HG03060 (cell line): ENCODE measurements at regions not wholly inside any gene's neighbourhood (a gene's known extent, or its start where the extent isn't known, plus 50 kb on each side); places are given as distances from the start of the nearest gene placed in this dataset.

ENCODE experiments used
- ATAC-seq: cut with Tn5 transposase; IDR thresholded peaks from one replicate; pipeline ENCODE4 v1.9.1; 2021; ENCODE audit warnings: low read depth, moderate number of reproducible peaks; ENCODE audit not compliant: unreplicated experiment

GRCh38 chr6:4677751-4678065, 98.5 kb upstream of the CDYL start:
- no peak for ATAC-seq

- ATAC-seq: no peak
Measured at GRCh38 chr6:4677011-4677750, 99.0 kb upstream of the CDYL start.

- no peak for ATAC-seq
Measured at GRCh38 chr6:4676016-4676415, 100.2 kb upstream of the CDYL start.

- no peak for ATAC-seq
Measured at GRCh38 chr6:4675121-4675520, 101.1 kb upstream of the CDYL start.

GRCh38 chr6:4673861-4674260, 102.3 kb upstream of the CDYL start:
- ATAC-seq: no peak

GRCh38 chr6:4672772-4673171, 103.4 kb upstream of the CDYL start:
- no peak for ATAC-seq

GRCh38 chr6:4671587-4672115, 104.6 kb upstream of the CDYL start:
- ATAC-seq: no peak

- no peak for ATAC-seq
Measured at GRCh38 chr6:4670824-4671409, 105.3 kb upstream of the CDYL start.

- no peak for ATAC-seq
Measured at GRCh38 chr6:4670290-4670689, 105.9 kb upstream of the CDYL start.

- ATAC-seq: no peak
Measured at GRCh38 chr6:4668271-4669179, 107.7 kb upstream of the CDYL start.

- no peak for ATAC-seq
Measured at GRCh38 chr6:4667591-4667990, 108.6 kb upstream of the CDYL start.

- no peak for ATAC-seq
Measured at GRCh38 chr6:4666886-4667513, 109.2 kb upstream of the CDYL start.

- ATAC-seq: no peak
Measured at GRCh38 chr6:4665489-4666417, 110.5 kb upstream of the CDYL start.

- no peak for ATAC-seq
Measured at GRCh38 chr6:4664911-4665310, 111.3 kb upstream of the CDYL start.

- no peak for ATAC-seq
Measured at GRCh38 chr6:4664117-4664626, 112.0 kb upstream of the CDYL start.

- no peak for ATAC-seq
Measured at GRCh38 chr6:4662886-4663285, 113.3 kb upstream of the CDYL start.

- ATAC-seq: no peak
Measured at GRCh38 chr6:4661391-4661790, 114.8 kb upstream of the CDYL start.

- no peak for ATAC-seq
Measured at GRCh38 chr6:4660377-4661321, 115.6 kb upstream of the CDYL start.
